ENCODE measurements at regions not wholly inside any gene's neighbourhood (a gene's known extent, or its start where the extent isn't known, plus 50 kb on each side); places are given as distances from the start of the nearest gene placed in this dataset.

DNA sequence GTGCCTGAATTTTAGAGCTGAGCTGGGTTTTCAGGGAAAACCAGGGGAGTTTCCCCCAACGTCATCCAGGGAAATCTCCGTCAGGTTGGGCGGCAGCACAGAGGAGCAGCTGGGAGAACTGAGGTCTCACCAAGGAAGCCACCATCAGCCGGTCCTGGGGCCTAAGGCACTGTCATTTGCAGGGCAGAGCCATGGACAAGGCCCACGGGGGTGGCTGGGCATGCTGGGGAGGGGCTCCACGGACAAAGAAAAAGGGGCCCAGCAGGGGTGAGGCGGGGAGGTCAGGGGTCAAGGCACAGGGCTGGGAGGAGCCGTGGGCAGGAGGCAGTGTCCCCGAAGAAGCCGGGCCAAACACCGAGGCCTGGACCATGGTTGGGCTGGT, 109.8 kb downstream of the HMX1 start:
- no peak for TF ChIP-seq POLR2AphosphoS5 (IDR thresholded peaks at IDR 0.05)
- no peak for TF ChIP-seq POLR2A (IDR thresholded peaks at IDR 0.05)
